Keratinocyte (primary cell): ENCODE measurements at regions not wholly inside any gene's neighbourhood (a gene's known extent, or its start where the extent isn't known, plus 50 kb on each side); places are given as distances from the start of the nearest gene placed in this dataset.

ENCODE experiments used
- DNase-seq: peaks from one replicate; pipeline ENCODE4 v3.0.0-alpha.2; 2011; ENCODE audit warnings: low read depth, missing footprints, low spot score
- FAIRE-seq: peaks from 2 replicates; lab custom pipeline; 2011; peaks lifted over from hg19 to GRCh38; lab: Jason Lieb, UNC
- H2AFZ ChIP-seq: 2 replicates; pipeline ENCODE4 v1.6.0; 2012; ENCODE audit warnings: low read length, control low read depth, inconsistent platforms; ENCODE audit not compliant: control insufficient read depth
- H3K27ac ChIP-seq: 2 replicates; pipeline ENCODE4 v1.5.1; 2011; ENCODE audit warnings: low read length; ENCODE audit not compliant: control insufficient read depth, insufficient read depth
- H3K27me3 ChIP-seq: 3 replicates; pipeline ENCODE4 v1.6.0; 2011; ENCODE audit warnings: low read length; ENCODE audit not compliant: control insufficient read depth, insufficient read depth; ENCODE audit errors: extremely low read depth
- H3K36me3 ChIP-seq, 2 experiments: 2 replicates in 1 of 2; 3 replicates in 1 of 2; pipeline ENCODE4 v1.5.1; 2011; ENCODE audit warnings: low read length in 2 of 2, mild to moderate bottlenecking in 1 of 2; ENCODE audit not compliant: control insufficient read depth in 2 of 2, insufficient read depth in 2 of 2; ENCODE audit errors: extremely low read depth in 1 of 2
- H3K4me1 ChIP-seq: 3 replicates; pipeline ENCODE4 v1.5.1; 2011; ENCODE audit warnings: low read length; ENCODE audit not compliant: control insufficient read depth, insufficient read depth; ENCODE audit errors: extremely low read depth
- H3K4me2 ChIP-seq: 3 replicates; pipeline ENCODE4 v1.6.0; 2011; ENCODE audit warnings: low read depth, low read length; ENCODE audit not compliant: control insufficient read depth, insufficient read depth; ENCODE audit errors: extremely low read depth
- H3K4me3 ChIP-seq, 3 experiments: fragments of 200-600 bp in 1 of 3; sonication (generic) in 1 of 3; 2 replicates in 2 of 3; 3 replicates in 1 of 3; pipeline ENCODE4 v1.5.1; 2011 to 2016; ENCODE audit warnings: low read length in 3 of 3, mild to moderate bottlenecking in 3 of 3, control low read depth in 2 of 3, inconsistent platforms in 1 of 3, low read depth in 1 of 3, mixed read lengths in 1 of 3, mixed run types in 1 of 3, moderate library complexity in 1 of 3; ENCODE audit not compliant: control insufficient read depth in 2 of 3, insufficient read depth in 2 of 3; ENCODE audit errors: extremely low read depth in 1 of 3
- H3K79me2 ChIP-seq: 2 replicates; pipeline ENCODE4 v1.6.0; 2012; ENCODE audit warnings: low read length; ENCODE audit not compliant: control insufficient read depth, insufficient read depth
- H3K9ac ChIP-seq: 3 replicates; pipeline ENCODE4 v1.6.0; 2011; ENCODE audit warnings: low read length; ENCODE audit not compliant: control insufficient read depth, insufficient read depth; ENCODE audit errors: extremely low read depth
- H3K9me1 ChIP-seq: 3 replicates; pipeline ENCODE4 v1.6.0; 2011; ENCODE audit warnings: low read length; ENCODE audit not compliant: control insufficient read depth, insufficient read depth; ENCODE audit errors: extremely low read depth
- H3K9me3 ChIP-seq: 2 replicates; pipeline ENCODE4 v1.5.1; 2012; ENCODE audit warnings: low read depth, low read length; ENCODE audit not compliant: control insufficient read depth
- H4K20me1 ChIP-seq: 3 replicates; pipeline ENCODE4 v1.6.0; 2011; ENCODE audit warnings: low read length; ENCODE audit not compliant: control insufficient read depth, insufficient read depth; ENCODE audit errors: extremely low read depth
- CTCF ChIP-seq, 3 experiments: IDR thresholded peaks in 1 of 3; conservative IDR thresholded peaks in 1 of 3; optimal IDR thresholded peaks in 1 of 3; 2 replicates in 2 of 3; 3 replicates in 1 of 3; pipeline versions ENCODE3 to v1.5.1; 2011; ENCODE audit warnings: low read length in 3 of 3, mild to moderate bottlenecking in 3 of 3, moderate library complexity in 2 of 3, control low read depth in 1 of 3, inconsistent platforms in 1 of 3; ENCODE audit not compliant: insufficient read depth in 2 of 3; ENCODE audit errors: extremely low read depth in 1 of 3
- EZH2 ChIP-seq: IDR thresholded peaks from one replicate; pipeline ENCODE4 v1.6.1; 2012; ENCODE audit warnings: inconsistent platforms, mild to moderate bottlenecking, low read length, moderate library complexity
- dilution Hi-C: fragments of 300-500 bp; cut with MboI; formaldehyde crosslinking; loops from one replicate; pipeline ENCODE4 v1.7.0; 2020; ENCODE audit warnings: low sequenced_read_pairs; ENCODE audit not compliant: extremely low pct_ligation_motif_present

- Histone ChIP-seq H3K79me2 (no peaks in the 10 kb centered on the region), H3K9me1 (no peaks in the 10 kb centered on the region), H3K9ac (no peak overlapping the region), H2AFZ (no peak overlapping the region), H3K27me3 (no peaks in the 10 kb centered on the region), H3K9me3 (peaks cover 3% of the 10 kb centered on the region), H3K27ac (peak overlapping the region; percentile 5), H3K4me1 (peaks cover 5% of the 10 kb centered on the region), H4K20me1 (no peaks in the 10 kb centered on the region), H3K36me3 (no peaks in the 10 kb centered on the region), H3K4me3 (no peak overlapping the region), H3K4me2 (no peak overlapping the region)
- TF ChIP-seq CTCF (optimal IDR thresholded peaks at IDR 0.05 in 1 of 3, IDR thresholded peaks at IDR 0.05 in 1 of 3, conservative IDR thresholded peaks at IDR 0.05 in 1 of 3; ENCODE audit: extremely low read depth in 1 of 3, insufficient read depth in 2 of 3, low read length in 3 of 3) (no peak), EZH2 (no peak)
- dilution Hi-C loops, result no loop called here
- FAIRE-seq (peak; percentile 51), DNase-seq (no peak)
Measured at GRCh38 chr7:46178661-46179060, 257.6 kb upstream of the IGFBP3 start.

GRCh38 chr7:46177821-46178220, 256.7 kb upstream of the IGFBP3 start:
- H4K20me1 ChIP-seq, result no peaks in the 10 kb centered on the region
- FAIRE-seq (peak; percentile 69), DNase-seq (no peak)
- H2AFZ ChIP-seq, result no peak overlapping the region
- H3K9ac ChIP-seq, result no peak overlapping the region
- H3K9me3 ChIP-seq, result peaks cover 3% of the 10 kb centered on the region
- no peaks in the 10 kb centered on the region for H3K9me1 ChIP-seq
- no peak overlapping the region for H3K27ac ChIP-seq
- H3K79me2 ChIP-seq, result no peaks in the 10 kb centered on the region
- dilution Hi-C loops, result no loop called here
- TF ChIP-seq EZH2 (no peak), CTCF (optimal IDR thresholded peaks at IDR 0.05 in 1 of 3, IDR thresholded peaks at IDR 0.05 in 1 of 3, conservative IDR thresholded peaks at IDR 0.05 in 1 of 3; ENCODE audit: extremely low read depth in 1 of 3, insufficient read depth in 2 of 3, low read length in 3 of 3) (no peak)
- no peaks in the 10 kb centered on the region for H3K27me3 ChIP-seq
- H3K4me1 ChIP-seq, result peaks cover 5% of the 10 kb centered on the region
- no peak overlapping the region for H3K4me2 ChIP-seq
- H3K4me3 ChIP-seq, result no peak overlapping the region
- no peaks in the 10 kb centered on the region for H3K36me3 ChIP-seq
